Neural crest cell (in vitro differentiated cells): ENCODE measurements at regions not wholly inside any gene's neighbourhood (a gene's known extent, or its start where the extent isn't known, plus 50 kb on each side); places are given as distances from the start of the nearest gene placed in this dataset.

Source experiments
- DNase-seq: peaks from one replicate; pipeline ENCODE4 v3.0.0; 2021; ENCODE audit warnings: low read depth, mixed read lengths, low spot score
- H3K27ac Mint-ChIP-seq: one replicate; pipeline ENCODE4 v1.8.0; 2021; ENCODE audit warnings: mild to moderate bottlenecking, mixed read lengths; ENCODE audit not compliant: unreplicated experiment
- H3K27me3 Mint-ChIP-seq: 2 replicates; pipeline ENCODE4 v1.8.0; 2021; ENCODE audit warnings: low read depth, mild to moderate bottlenecking, mixed read lengths
- H3K36me3 Mint-ChIP-seq: 2 replicates; pipeline ENCODE4 v1.8.0; 2021; ENCODE audit warnings: low read depth, mild to moderate bottlenecking, mixed read lengths
- H3K4me1 Mint-ChIP-seq: 2 replicates; pipeline ENCODE4 v1.8.0; 2021; ENCODE audit warnings: mixed read lengths
- H3K4me3 Mint-ChIP-seq: one replicate; pipeline ENCODE4 v1.8.0; 2021; ENCODE audit warnings: mild to moderate bottlenecking, mixed read lengths
- H3K9me3 Mint-ChIP-seq: 2 replicates; pipeline ENCODE4 v1.8.0; 2021; ENCODE audit warnings: mixed read lengths
- TF ChIP-seq, protein P1 (sequence below): fragments of 200-600 bp; sonication (generic); conservative IDR thresholded peaks from 2 replicates; pipeline ENCODE4 v1.5.0; 2021; ENCODE audit warnings: antibody characterized with exemption, mild to moderate bottlenecking

GRCh38 chr15:96538491-96538890 is 208.0 kb downstream of the NR2F2 start:
- Mint-ChIP-seq H3K27ac (peak overlapping the region; percentile 44), H3K36me3 (no peaks in the 10 kb centered on the region), H3K27me3 (peaks cover 13% of the 10 kb centered on the region)

GRCh38 chr15:96540283-96540682 is 209.8 kb downstream of the NR2F2 start:
- no peak for DNase-seq
- Mint-ChIP-seq H3K27ac (no peak overlapping the region), H3K27me3 (peaks cover 10% of the 10 kb centered on the region), H3K9me3 (no peaks in the 10 kb centered on the region), H3K36me3 (no peaks in the 10 kb centered on the region), H3K4me3 (no peak overlapping the region), H3K4me1 (peaks cover 51% of the 10 kb centered on the region)
- TF ChIP-seq, protein P1, sequence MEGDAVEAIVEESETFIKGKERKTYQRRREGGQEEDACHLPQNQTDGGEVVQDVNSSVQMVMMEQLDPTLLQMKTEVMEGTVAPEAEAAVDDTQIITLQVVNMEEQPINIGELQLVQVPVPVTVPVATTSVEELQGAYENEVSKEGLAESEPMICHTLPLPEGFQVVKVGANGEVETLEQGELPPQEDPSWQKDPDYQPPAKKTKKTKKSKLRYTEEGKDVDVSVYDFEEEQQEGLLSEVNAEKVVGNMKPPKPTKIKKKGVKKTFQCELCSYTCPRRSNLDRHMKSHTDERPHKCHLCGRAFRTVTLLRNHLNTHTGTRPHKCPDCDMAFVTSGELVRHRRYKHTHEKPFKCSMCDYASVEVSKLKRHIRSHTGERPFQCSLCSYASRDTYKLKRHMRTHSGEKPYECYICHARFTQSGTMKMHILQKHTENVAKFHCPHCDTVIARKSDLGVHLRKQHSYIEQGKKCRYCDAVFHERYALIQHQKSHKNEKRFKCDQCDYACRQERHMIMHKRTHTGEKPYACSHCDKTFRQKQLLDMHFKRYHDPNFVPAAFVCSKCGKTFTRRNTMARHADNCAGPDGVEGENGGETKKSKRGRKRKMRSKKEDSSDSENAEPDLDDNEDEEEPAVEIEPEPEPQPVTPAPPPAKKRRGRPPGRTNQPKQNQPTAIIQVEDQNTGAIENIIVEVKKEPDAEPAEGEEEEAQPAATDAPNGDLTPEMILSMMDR = no peak

More at GRCh38 chr15:96538491-96538890, 208.0 kb downstream of the NR2F2 start:
- Mint-ChIP-seq H3K9me3 (no peaks in the 10 kb centered on the region), H3K4me3 (no peak overlapping the region), H3K4me1 (peaks cover 50% of the 10 kb centered on the region)
- no peak for DNase-seq
- TF ChIP-seq, protein P1 = no peak

GRCh38 chr15:96542130-96542770 is 211.8 kb downstream of the NR2F2 start:
- no peak overlapping the region for H3K27ac Mint-ChIP-seq
- no peaks in the 10 kb centered on the region for H3K36me3 Mint-ChIP-seq
- no peaks in the 10 kb centered on the region for H3K9me3 Mint-ChIP-seq
- no peak for DNase-seq
- H3K4me3 Mint-ChIP-seq = no peak overlapping the region
- peaks cover 6% of the 10 kb centered on the region for H3K27me3 Mint-ChIP-seq
- TF ChIP-seq, protein P1 = no peak
- peaks cover 34% of the 10 kb centered on the region for H3K4me1 Mint-ChIP-seq

- H3K4me3 Mint-ChIP-seq = no peak overlapping the region
- H3K27me3 Mint-ChIP-seq = peaks cover 9% of the 10 kb centered on the region
- no peak for DNase-seq
- no peaks in the 10 kb centered on the region for H3K9me3 Mint-ChIP-seq
- TF ChIP-seq, protein P1 = no peak
- no peak overlapping the region for H3K27ac Mint-ChIP-seq
- H3K36me3 Mint-ChIP-seq = no peaks in the 10 kb centered on the region
- H3K4me1 Mint-ChIP-seq = peaks cover 14% of the 10 kb centered on the region
These were observed 213.8 kb downstream of the NR2F2 start for GRCh38 chr15:96544162-96544756.

DNA sequence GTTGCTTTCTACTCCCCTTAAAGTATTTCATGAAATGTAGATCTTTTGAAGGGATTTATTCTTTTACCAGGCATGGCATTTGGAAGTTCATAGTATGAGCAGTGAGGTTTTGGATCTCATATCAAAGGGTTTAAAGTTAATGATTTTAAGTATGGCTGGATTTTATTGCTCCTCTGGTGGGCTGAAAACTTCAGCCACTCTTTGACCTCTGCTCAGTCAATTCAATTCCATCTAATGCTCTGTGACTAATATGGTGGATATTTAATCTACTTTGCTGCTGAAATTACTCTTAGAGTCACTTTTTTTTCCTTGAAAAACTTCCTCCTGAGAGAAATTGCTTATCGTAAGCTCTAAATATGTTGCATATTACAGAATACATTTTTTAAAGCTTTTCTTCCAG is 218.6 kb downstream of the NR2F2 start:
- H3K4me1 Mint-ChIP-seq = peaks cover 4% of the 10 kb centered on the region
- no peak for DNase-seq

More for the DNA sequence above, 218.6 kb downstream of the NR2F2 start:
- H3K27ac Mint-ChIP-seq = no peak overlapping the region
- H3K9me3 Mint-ChIP-seq = no peaks in the 10 kb centered on the region
- TF ChIP-seq, protein P1 = no peak
- no peak overlapping the region for H3K4me3 Mint-ChIP-seq
- peaks cover 3% of the 10 kb centered on the region for H3K27me3 Mint-ChIP-seq
- H3K36me3 Mint-ChIP-seq = no peaks in the 10 kb centered on the region
